ENCODE measurements at regions not wholly inside any gene's neighbourhood (a gene's known extent, or its start where the extent isn't known, plus 50 kb on each side); places are given as distances from the start of the nearest gene placed in this dataset.

DNA sequence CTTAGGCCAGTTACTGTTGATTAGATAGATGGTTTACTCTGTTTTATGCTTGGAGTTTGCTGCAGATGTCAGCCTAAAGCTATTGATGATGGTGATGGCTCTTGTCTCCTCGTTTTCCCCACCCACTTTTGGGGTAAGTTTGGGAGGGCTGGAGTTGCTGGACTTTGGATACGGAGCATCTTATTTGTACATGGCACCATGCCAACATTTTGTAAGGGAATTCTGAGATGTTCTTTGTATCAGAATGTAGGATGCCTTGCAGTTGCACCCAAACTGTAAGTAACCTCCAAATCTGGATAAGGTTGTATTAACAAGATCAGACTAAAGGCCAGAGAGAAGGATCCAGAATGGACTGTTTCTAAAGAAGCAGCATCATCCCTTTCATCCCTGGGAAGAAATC is 551.9 kb upstream of the ZFHX3 start:
- H3K36me3 Mint-ChIP-seq (ENCODE audit: low read depth, unreplicated experiment) = no peaks in the 10 kb centered on the region
- H3K27me3 Mint-ChIP-seq (ENCODE audit: unreplicated experiment) = no peaks in the 10 kb centered on the region
- no peaks in the 10 kb centered on the region for H3K9me3 Mint-ChIP-seq (ENCODE audit: unreplicated experiment)
- no peak for DNase-seq (ENCODE audit: low spot score)
- no peaks in the 10 kb centered on the region for H3K4me1 Mint-ChIP-seq (ENCODE audit: unreplicated experiment)
- no peak overlapping the region for H3K27ac Mint-ChIP-seq (ENCODE audit: unreplicated experiment)
- H3K4me3 Mint-ChIP-seq (ENCODE audit: unreplicated experiment) = no peak overlapping the region
- TF ChIP-seq, protein P1, sequence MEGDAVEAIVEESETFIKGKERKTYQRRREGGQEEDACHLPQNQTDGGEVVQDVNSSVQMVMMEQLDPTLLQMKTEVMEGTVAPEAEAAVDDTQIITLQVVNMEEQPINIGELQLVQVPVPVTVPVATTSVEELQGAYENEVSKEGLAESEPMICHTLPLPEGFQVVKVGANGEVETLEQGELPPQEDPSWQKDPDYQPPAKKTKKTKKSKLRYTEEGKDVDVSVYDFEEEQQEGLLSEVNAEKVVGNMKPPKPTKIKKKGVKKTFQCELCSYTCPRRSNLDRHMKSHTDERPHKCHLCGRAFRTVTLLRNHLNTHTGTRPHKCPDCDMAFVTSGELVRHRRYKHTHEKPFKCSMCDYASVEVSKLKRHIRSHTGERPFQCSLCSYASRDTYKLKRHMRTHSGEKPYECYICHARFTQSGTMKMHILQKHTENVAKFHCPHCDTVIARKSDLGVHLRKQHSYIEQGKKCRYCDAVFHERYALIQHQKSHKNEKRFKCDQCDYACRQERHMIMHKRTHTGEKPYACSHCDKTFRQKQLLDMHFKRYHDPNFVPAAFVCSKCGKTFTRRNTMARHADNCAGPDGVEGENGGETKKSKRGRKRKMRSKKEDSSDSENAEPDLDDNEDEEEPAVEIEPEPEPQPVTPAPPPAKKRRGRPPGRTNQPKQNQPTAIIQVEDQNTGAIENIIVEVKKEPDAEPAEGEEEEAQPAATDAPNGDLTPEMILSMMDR (IDR thresholded peaks at IDR 0.05; ENCODE audit: unreplicated experiment) = no peak

DNA sequence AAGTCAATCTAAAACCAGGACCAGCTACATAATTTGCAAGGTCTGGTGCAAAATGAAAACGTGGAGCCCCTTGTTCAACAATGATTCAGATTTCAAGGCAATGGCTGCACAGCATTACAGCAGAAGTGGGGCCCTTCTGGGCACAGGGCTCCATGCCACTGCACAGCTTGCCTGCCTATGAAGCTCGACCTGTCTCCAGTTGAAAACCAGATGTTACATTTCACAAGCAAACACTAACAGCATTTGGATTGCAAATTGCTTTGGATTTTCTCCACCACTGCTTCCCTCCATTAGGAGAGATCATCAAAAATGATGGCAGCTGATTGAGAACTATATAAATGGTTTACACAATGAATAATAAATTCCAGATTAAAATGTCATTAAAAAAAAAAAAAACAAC is 551.4 kb upstream of the ZFHX3 start:
- TF ChIP-seq, protein P1 (IDR thresholded peaks at IDR 0.05; ENCODE audit: unreplicated experiment) = no peak
- H3K36me3 Mint-ChIP-seq (ENCODE audit: low read depth, unreplicated experiment) = no peaks in the 10 kb centered on the region
- no peaks in the 10 kb centered on the region for H3K9me3 Mint-ChIP-seq (ENCODE audit: unreplicated experiment)
- no peak overlapping the region for H3K27ac Mint-ChIP-seq (ENCODE audit: unreplicated experiment)
- no peaks in the 10 kb centered on the region for H3K27me3 Mint-ChIP-seq (ENCODE audit: unreplicated experiment)
- no peak for DNase-seq (ENCODE audit: low spot score)
- H3K4me3 Mint-ChIP-seq (ENCODE audit: unreplicated experiment) = no peak overlapping the region
- H3K4me1 Mint-ChIP-seq (ENCODE audit: unreplicated experiment) = no peaks in the 10 kb centered on the region

DNA sequence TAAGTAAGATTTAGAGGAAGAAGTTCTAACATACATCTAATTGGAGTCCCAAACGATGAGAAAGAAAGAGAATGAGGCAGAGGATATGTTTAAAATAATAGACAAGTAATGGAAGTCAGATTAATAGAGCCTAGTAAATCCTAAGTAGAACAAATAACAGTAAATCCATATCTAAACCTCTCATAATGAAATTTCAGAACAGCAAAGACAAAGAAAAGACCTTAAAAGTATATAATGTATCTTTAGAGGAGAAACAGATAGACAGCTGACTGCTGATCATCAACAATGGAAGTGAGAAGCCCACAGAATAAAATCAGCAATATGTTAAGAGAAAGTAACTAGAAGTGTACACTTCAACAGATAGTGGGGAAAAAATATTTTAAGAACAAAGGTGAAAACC is 536.2 kb upstream of the ZFHX3 start:
- no peak overlapping the region for H3K27ac Mint-ChIP-seq (ENCODE audit: unreplicated experiment)
- no peaks in the 10 kb centered on the region for H3K9me3 Mint-ChIP-seq (ENCODE audit: unreplicated experiment)
- TF ChIP-seq, protein P1 (IDR thresholded peaks at IDR 0.05; ENCODE audit: unreplicated experiment) = no peak
- no peaks in the 10 kb centered on the region for H3K36me3 Mint-ChIP-seq (ENCODE audit: low read depth, unreplicated experiment)
- H3K27me3 Mint-ChIP-seq (ENCODE audit: unreplicated experiment) = peaks cover 1% of the 10 kb centered on the region
- H3K4me1 Mint-ChIP-seq (ENCODE audit: unreplicated experiment) = no peaks in the 10 kb centered on the region
- no peak for DNase-seq (ENCODE audit: low spot score)
- no peak overlapping the region for H3K4me3 Mint-ChIP-seq (ENCODE audit: unreplicated experiment)

DNA sequence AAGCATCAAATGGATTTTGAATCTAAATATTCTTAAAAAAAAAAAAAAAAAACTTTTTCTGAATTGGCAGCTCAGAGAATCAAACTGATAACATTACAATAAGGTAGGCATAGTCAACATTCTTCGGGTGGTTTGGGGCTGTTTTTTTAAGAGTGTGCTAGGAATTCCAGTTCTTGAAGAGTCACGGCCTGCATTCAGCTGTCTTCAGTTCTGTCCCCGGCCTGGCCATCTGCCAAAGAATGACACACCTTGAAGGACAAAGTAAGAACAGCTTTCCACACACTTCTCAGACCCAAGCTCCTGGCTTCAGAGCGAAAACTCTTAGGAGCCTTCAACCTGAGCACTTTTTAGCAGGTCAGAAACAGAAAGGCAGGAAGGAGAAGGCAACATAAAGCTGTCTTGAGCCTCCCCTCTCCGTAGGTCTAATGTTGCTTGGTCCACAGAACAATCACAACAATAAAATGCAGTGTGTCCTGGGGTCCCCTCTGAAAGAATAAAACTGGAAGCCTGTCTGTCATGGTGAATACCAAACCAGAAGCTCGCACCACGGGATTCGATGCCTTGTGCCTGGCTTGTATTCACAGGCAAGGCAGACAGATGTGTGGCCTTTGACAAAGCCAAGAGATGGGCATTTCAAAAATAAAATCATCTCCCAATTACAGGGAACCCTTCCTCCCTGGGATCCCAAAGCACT is 524.4 kb upstream of the ZFHX3 start:
- Mint-ChIP-seq H3K36me3 (ENCODE audit: low read depth, unreplicated experiment) (no peaks in the 10 kb centered on the region), H3K27ac (ENCODE audit: unreplicated experiment) (no peak overlapping the region), H3K4me3 (ENCODE audit: unreplicated experiment) (no peak overlapping the region), H3K27me3 (ENCODE audit: unreplicated experiment) (peaks cover 3% of the 10 kb centered on the region), H3K9me3 (ENCODE audit: unreplicated experiment) (no peaks in the 10 kb centered on the region), H3K4me1 (ENCODE audit: unreplicated experiment) (peaks cover 5% of the 10 kb centered on the region)
- TF ChIP-seq, protein P1 (IDR thresholded peaks at IDR 0.05; ENCODE audit: unreplicated experiment) = no peak
- no peak for DNase-seq (ENCODE audit: low spot score)

DNA sequence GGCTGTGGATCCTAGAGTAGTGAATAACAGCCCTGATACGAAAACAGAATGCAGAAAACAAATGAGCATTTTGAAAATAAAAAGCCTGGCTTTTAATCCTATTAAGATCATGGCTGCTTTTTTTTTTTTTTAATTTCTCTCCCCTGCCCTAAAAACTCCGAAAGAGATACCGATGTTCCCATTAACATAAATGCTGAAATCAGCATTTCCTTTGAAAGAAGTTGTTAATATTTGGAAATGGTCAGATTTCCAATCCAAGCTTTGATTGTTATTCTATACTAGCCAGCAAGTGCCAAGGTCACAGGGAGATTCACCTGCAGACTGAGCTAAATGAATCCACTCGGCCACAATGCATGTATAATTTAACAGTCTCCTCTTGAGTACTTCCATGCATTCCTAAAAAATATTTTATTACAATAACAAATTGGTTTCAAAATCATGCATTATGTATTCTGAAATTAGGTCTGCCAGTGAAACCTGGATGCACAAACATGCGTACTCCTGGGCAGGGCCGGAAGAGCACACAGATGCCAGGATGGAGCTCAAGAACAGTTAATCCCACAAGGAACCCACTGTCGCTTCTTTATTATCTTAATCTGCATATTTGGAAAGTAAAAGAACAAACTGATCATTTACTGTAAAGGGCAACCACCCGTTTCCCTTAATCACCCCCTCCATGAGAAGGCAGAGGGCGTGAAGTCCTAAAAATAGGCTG is 521.5 kb upstream of the ZFHX3 start:
- TF ChIP-seq, protein P1 (IDR thresholded peaks at IDR 0.05; ENCODE audit: unreplicated experiment) = no peak
- H3K9me3 Mint-ChIP-seq (ENCODE audit: unreplicated experiment) = no peaks in the 10 kb centered on the region
- no peaks in the 10 kb centered on the region for H3K36me3 Mint-ChIP-seq (ENCODE audit: low read depth, unreplicated experiment)
- H3K27me3 Mint-ChIP-seq (ENCODE audit: unreplicated experiment) = peaks cover 3% of the 10 kb centered on the region
- no peak for DNase-seq (ENCODE audit: low spot score)
- H3K4me3 Mint-ChIP-seq (ENCODE audit: unreplicated experiment) = no peak overlapping the region
- H3K4me1 Mint-ChIP-seq (ENCODE audit: unreplicated experiment) = peaks cover 6% of the 10 kb centered on the region
- H3K27ac Mint-ChIP-seq (ENCODE audit: unreplicated experiment) = no peak overlapping the region
